Hepatocyte (in vitro differentiated cells): ENCODE measurements at regions not wholly inside any gene's neighbourhood (a gene's known extent, or its start where the extent isn't known, plus 50 kb on each side); places are given as distances from the start of the nearest gene placed in this dataset.

Experiments
- DNase-seq: peaks from one replicate; pipeline ENCODE4 v3.0.0-alpha.2; 2016; ENCODE audit warnings: low spot score
- H2AFZ ChIP-seq: fragments of 200-600 bp; sonication (generic); 2 replicates; pipeline ENCODE4 v1.6.0; 2016; ENCODE audit warnings: antibody characterized with exemption, mild to moderate bottlenecking
- H3K27ac ChIP-seq: fragments of 200-600 bp; sonication (generic); 2 replicates; pipeline ENCODE4 v1.5.1; 2016; ENCODE audit warnings: mild to moderate bottlenecking
- H3K27me3 ChIP-seq: fragments of 200-600 bp; sonication (generic); 2 replicates; pipeline ENCODE4 v1.6.1; 2016
- H3K36me3 ChIP-seq: fragments of 200-600 bp; sonication (generic); replicated peaks from 2 replicates; pipeline ENCODE4 v1.5.1; 2016; ENCODE audit warnings: low read depth; ENCODE audit not compliant: insufficient read depth
- H3K4me1 ChIP-seq: fragments of 200-600 bp; sonication (generic); 2 replicates; pipeline ENCODE4 v1.5.1; 2016; ENCODE audit warnings: mild to moderate bottlenecking, moderate library complexity; ENCODE audit not compliant: insufficient read depth
- H3K4me2 ChIP-seq: fragments of 200-600 bp; sonication (generic); 2 replicates; pipeline ENCODE4 v1.6.0; 2016
- H3K4me3 ChIP-seq: fragments of 200-600 bp; sonication (generic); 2 replicates; pipeline ENCODE4 v1.5.1; 2016; ENCODE audit warnings: mild to moderate bottlenecking
- H3K79me2 ChIP-seq: fragments of 200-600 bp; sonication (generic); 2 replicates; pipeline ENCODE4 v1.6.0; 2017; ENCODE audit warnings: mild to moderate bottlenecking
- H3K9me2 ChIP-seq: fragments of 200-600 bp; sonication (generic); replicated peaks from 2 replicates; pipeline ENCODE4 v1.6.0; 2017; ENCODE audit warnings: mild to moderate bottlenecking; ENCODE audit not compliant: insufficient read depth
- H3K9me3 ChIP-seq: fragments of 200-600 bp; sonication (generic); 2 replicates; pipeline ENCODE4 v1.5.1; 2016; ENCODE audit warnings: low read depth, mild to moderate bottlenecking
- H4K20me1 ChIP-seq: fragments of 200-600 bp; sonication (generic); 2 replicates; pipeline ENCODE4 v1.6.0; 2016; ENCODE audit warnings: mild to moderate bottlenecking; ENCODE audit not compliant: insufficient read depth, poor library complexity, severe bottlenecking
- CTCF ChIP-seq: fragments of 200-600 bp; sonication (generic); IDR thresholded peaks from 2 replicates; pipeline ENCODE4 v1.5.1; 2016; ENCODE audit warnings: antibody characterized with exemption, mild to moderate bottlenecking; ENCODE audit not compliant: poor library complexity
- EZH2 ChIP-seq: fragments of 200-600 bp; sonication (generic); IDR thresholded peaks from 2 replicates; pipeline ENCODE4 v1.6.1; 2016; ENCODE audit warnings: antibody characterized with exemption, mild to moderate bottlenecking, borderline replicate concordance
- EZH2phosphoT487 ChIP-seq: fragments of 200-600 bp; sonication (generic); IDR thresholded peaks from one replicate; pipeline ENCODE4 v1.6.1; 2018; ENCODE audit warnings: antibody characterized with exemption, mild to moderate bottlenecking, low read depth, moderate library complexity; ENCODE audit not compliant: unreplicated experiment, severe bottlenecking
- WGBS: methylation state at CpG from one replicate; pipeline ENCODE4 v1.1.6; 2016; ENCODE audit warnings: low lambda C conversion rate; ENCODE audit errors: missing lambda C conversion rate; 5-methylcytosine and 5-hydroxymethylcytosine counted together

GRCh38 chr2:139742216-139743172 lies 962.3 kb upstream of the NXPH2 start:
- TF ChIP-seq EZH2 (no peak), EZH2phosphoT487 (no peak), CTCF (no peak)
- no peaks in the 10 kb centered on the region for H3K27me3 ChIP-seq
- H3K27ac ChIP-seq = no peak overlapping the region
- H3K79me2 ChIP-seq = no peaks in the 10 kb centered on the region
- no peaks in the 10 kb centered on the region for H3K9me2 ChIP-seq
- H3K4me3 ChIP-seq = no peak overlapping the region
- no peaks in the 10 kb centered on the region for H3K36me3 ChIP-seq
- no peak for DNase-seq
- H4K20me1 ChIP-seq = no peaks in the 10 kb centered on the region
- H3K9me3 ChIP-seq = no peaks in the 10 kb centered on the region
- no peaks in the 10 kb centered on the region for H3K4me1 ChIP-seq
- no peak overlapping the region for H2AFZ ChIP-seq
- H3K4me2 ChIP-seq = no peak overlapping the region
- 86% methylated on average over 8 of the region's 8 CpGs for WGBS

- H3K4me1 ChIP-seq = no peaks in the 10 kb centered on the region
- 91% methylated on average over 2 of the region's 2 CpGs for WGBS
- DNase-seq = no peak
- no peak overlapping the region for H2AFZ ChIP-seq
- H3K9me2 ChIP-seq = no peaks in the 10 kb centered on the region
- no peak overlapping the region for H3K4me3 ChIP-seq
- no peaks in the 10 kb centered on the region for H3K79me2 ChIP-seq
- H3K27me3 ChIP-seq = no peaks in the 10 kb centered on the region
- H4K20me1 ChIP-seq = no peaks in the 10 kb centered on the region
- no peak overlapping the region for H3K4me2 ChIP-seq
- TF ChIP-seq EZH2phosphoT487 (no peak), CTCF (no peak), EZH2 (no peak)
- no peaks in the 10 kb centered on the region for H3K9me3 ChIP-seq
- H3K27ac ChIP-seq = no peak overlapping the region
- H3K36me3 ChIP-seq = no peaks in the 10 kb centered on the region
Measured at GRCh38 chr2:139737659-139738058, 957.5 kb upstream of the NXPH2 start.

GRCh38 chr2:139730197-139730596 lies 950.0 kb upstream of the NXPH2 start:
- TF ChIP-seq CTCF (no peak), EZH2 (no peak), EZH2phosphoT487 (no peak)
- no peak for DNase-seq
- Histone ChIP-seq H3K9me2 (no peaks in the 10 kb centered on the region), H3K36me3 (no peaks in the 10 kb centered on the region), H3K79me2 (no peaks in the 10 kb centered on the region), H3K4me2 (no peak overlapping the region), H3K27ac (no peak overlapping the region), H4K20me1 (no peaks in the 10 kb centered on the region), H3K9me3 (no peaks in the 10 kb centered on the region), H3K4me1 (no peaks in the 10 kb centered on the region), H2AFZ (no peak overlapping the region), H3K27me3 (no peaks in the 10 kb centered on the region), H3K4me3 (no peak overlapping the region)
- 73% methylated on average over 4 of the region's 4 CpGs for WGBS
